ENCODE measurements at regions not wholly inside any gene's neighbourhood (a gene's known extent, or its start where the extent isn't known, plus 50 kb on each side); places are given as distances from the start of the nearest gene placed in this dataset.

DNA sequence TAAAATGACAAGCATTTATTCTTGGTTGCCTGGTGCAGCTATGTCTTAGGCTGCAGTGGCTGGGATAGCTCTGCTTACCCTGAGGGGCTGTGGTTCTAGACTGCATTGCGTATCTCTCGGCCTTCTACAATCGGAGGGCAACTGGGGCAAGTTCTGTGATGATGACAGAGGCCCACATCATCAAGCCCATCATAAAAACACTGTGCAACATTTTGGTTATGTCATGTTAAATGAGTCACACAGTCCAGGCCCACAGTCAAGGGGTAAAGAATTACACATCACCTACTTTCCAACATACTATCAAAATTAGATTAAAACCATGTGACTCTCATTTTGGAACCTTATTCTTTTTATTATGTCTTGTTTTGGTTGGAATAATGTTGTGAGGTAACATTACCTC lies 120.2 kb upstream of the GUCY1A1 start:
- Histone ChIP-seq H3K9me3 (no peaks in the 10 kb centered on the region), H3K27me3 (no peaks in the 10 kb centered on the region), H3K4me1 (peaks cover 0 to 16% (median 4%) of the 10 kb centered on the region in 3 donors), H3K4me3 (no peak overlapping the region), H3K36me3 (no peaks in the 10 kb centered on the region), H3K27ac (no peak overlapping the region)
- TF ChIP-seq EP300 (IDR thresholded peaks at IDR 0.05) (no peak), POLR2AphosphoS5 (IDR thresholded peaks at IDR 0.05) (no peak), POLR2A (IDR thresholded peaks at IDR 0.05) (no peak)
- TF ChIP-seq, protein P1, sequence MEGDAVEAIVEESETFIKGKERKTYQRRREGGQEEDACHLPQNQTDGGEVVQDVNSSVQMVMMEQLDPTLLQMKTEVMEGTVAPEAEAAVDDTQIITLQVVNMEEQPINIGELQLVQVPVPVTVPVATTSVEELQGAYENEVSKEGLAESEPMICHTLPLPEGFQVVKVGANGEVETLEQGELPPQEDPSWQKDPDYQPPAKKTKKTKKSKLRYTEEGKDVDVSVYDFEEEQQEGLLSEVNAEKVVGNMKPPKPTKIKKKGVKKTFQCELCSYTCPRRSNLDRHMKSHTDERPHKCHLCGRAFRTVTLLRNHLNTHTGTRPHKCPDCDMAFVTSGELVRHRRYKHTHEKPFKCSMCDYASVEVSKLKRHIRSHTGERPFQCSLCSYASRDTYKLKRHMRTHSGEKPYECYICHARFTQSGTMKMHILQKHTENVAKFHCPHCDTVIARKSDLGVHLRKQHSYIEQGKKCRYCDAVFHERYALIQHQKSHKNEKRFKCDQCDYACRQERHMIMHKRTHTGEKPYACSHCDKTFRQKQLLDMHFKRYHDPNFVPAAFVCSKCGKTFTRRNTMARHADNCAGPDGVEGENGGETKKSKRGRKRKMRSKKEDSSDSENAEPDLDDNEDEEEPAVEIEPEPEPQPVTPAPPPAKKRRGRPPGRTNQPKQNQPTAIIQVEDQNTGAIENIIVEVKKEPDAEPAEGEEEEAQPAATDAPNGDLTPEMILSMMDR (IDR thresholded peaks at IDR 0.05): no peak
- 83 to 100% methylated on average over 2 to 3 of the region's 3 CpGs for WGBS, 2 donors (ENCODE audit: low coverage in 1 of 2)
- no peak for ATAC-seq

DNA sequence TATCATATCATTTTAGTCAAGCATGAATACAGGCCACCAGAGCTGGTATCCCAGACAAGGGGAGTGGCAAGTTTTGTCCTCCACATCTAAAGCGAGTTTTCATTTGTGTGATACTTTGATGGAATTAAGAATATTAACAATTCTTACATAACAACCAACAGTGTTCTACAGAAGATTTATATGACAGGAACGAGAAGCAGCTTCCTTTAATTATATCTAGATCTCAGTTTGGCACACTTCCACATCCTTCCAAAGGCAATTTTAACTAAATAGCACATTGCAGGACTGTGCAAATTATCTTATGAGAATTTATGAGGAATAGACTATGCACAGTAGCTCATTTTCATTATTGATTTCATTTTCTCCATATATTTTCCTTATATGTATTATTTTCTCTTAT lies 121.2 kb upstream of the GUCY1A1 start:
- Histone ChIP-seq H3K36me3 (no peaks in the 10 kb centered on the region), H3K4me1 (peaks cover 0 to 16% (median 4%) of the 10 kb centered on the region in 3 donors)

GRCh38 chr4:155544547-155544946 lies 122.1 kb upstream of the GUCY1A1 start:
- H3K27ac ChIP-seq: no peak overlapping the region

More for the DNA sequence above, 121.2 kb upstream of the GUCY1A1 start:
- 35 to 37% methylated on average over 2 of the region's 2 CpGs for WGBS, 2 donors (ENCODE audit: low coverage in 1 of 2)
- Histone ChIP-seq H3K9me3 (no peaks in the 10 kb centered on the region), H3K4me3 (no peak overlapping the region), H3K27ac (no peak overlapping the region), H3K27me3 (no peaks in the 10 kb centered on the region)
- TF ChIP-seq, protein P1 (IDR thresholded peaks at IDR 0.05): no peak
- no peak for TF ChIP-seq POLR2A (IDR thresholded peaks at IDR 0.05)
- TF ChIP-seq EP300 (IDR thresholded peaks at IDR 0.05): no peak
- no peak for TF ChIP-seq POLR2AphosphoS5 (IDR thresholded peaks at IDR 0.05)
- no peak for ATAC-seq

GRCh38 chr4:155543126-155543765 lies 123.4 kb upstream of the GUCY1A1 start:
- no peak for TF ChIP-seq POLR2AphosphoS5 (IDR thresholded peaks at IDR 0.05)
- TF ChIP-seq, protein P1 (IDR thresholded peaks at IDR 0.05): no peak
- TF ChIP-seq EP300 (IDR thresholded peaks at IDR 0.05): no peak
- no peak for TF ChIP-seq POLR2A (IDR thresholded peaks at IDR 0.05)
- Histone ChIP-seq H3K27me3 (no peaks in the 10 kb centered on the region), H3K36me3 (no peaks in the 10 kb centered on the region), H3K4me1 (peaks cover 0 to 16% (median 4%) of the 10 kb centered on the region in 3 donors), H3K9me3 (no peaks in the 10 kb centered on the region), H3K4me3 (no peak overlapping the region), H3K27ac (no peak overlapping the region)
- ATAC-seq: peak; percentile 37
- 33% methylated on average over 1 of the region's 3 CpGs; no CpG with 5 or more reads in 1 of the 2 donors for WGBS, 2 donors (ENCODE audit: low coverage in 1 of 2)

More at GRCh38 chr4:155544547-155544946, 122.1 kb upstream of the GUCY1A1 start:
- Histone ChIP-seq H3K4me1 (peaks cover 0 to 16% (median 4%) of the 10 kb centered on the region in 3 donors), H3K9me3 (no peaks in the 10 kb centered on the region), H3K27me3 (no peaks in the 10 kb centered on the region), H3K36me3 (no peaks in the 10 kb centered on the region), H3K4me3 (no peak overlapping the region)
- no peak for TF ChIP-seq POLR2A (IDR thresholded peaks at IDR 0.05)
- no peak for TF ChIP-seq POLR2AphosphoS5 (IDR thresholded peaks at IDR 0.05)
- TF ChIP-seq EP300 (IDR thresholded peaks at IDR 0.05): no peak
- TF ChIP-seq, protein P1 (IDR thresholded peaks at IDR 0.05): no peak
- WGBS, 2 donors (ENCODE audit: low coverage in 1 of 2): 72 to 80% methylated on average over 3 to 4 of the region's 6 CpGs
- ATAC-seq: peak; percentile 62

GRCh38 chr4:155542415-155542814 lies 124.2 kb upstream of the GUCY1A1 start:
- Histone ChIP-seq H3K9me3 (no peaks in the 10 kb centered on the region), H3K27me3 (no peaks in the 10 kb centered on the region), H3K4me3 (no peak overlapping the region), H3K27ac (no peak overlapping the region), H3K36me3 (no peaks in the 10 kb centered on the region), H3K4me1 (peaks cover 0 to 16% (median 4%) of the 10 kb centered on the region in 3 donors)
- no peak for ATAC-seq
- TF ChIP-seq, protein P1 (IDR thresholded peaks at IDR 0.05): no peak
- no peak for TF ChIP-seq POLR2A (IDR thresholded peaks at IDR 0.05)
- WGBS, 2 donors (ENCODE audit: low coverage in 1 of 2): 90 to 100% methylated on average over 3 of the region's 3 CpGs

All from gastroesophageal sphincter (tissue), 4 donors.